SK-N-SH treated with all-trans-retinoic acid at 6 μM for 48 hours (cell line): ENCODE measurements at regions not wholly inside any gene's neighbourhood (a gene's known extent, or its start where the extent isn't known, plus 50 kb on each side); places are given as distances from the start of the nearest gene placed in this dataset.

Experiments used
- ATAC-seq: fragments of 200-7000 bp; cut with Tn5 transposase; 3 replicates; pipeline ENCODE4 v1.9.1; 2020; ENCODE audit warnings: mild to moderate bottlenecking, moderate library complexity
- ARNTL ChIP-seq: fragments of 450-650 bp; formaldehyde crosslinking; IDR thresholded peaks from 2 replicates; pipeline ENCODE4 v1.5.0; 2020; ENCODE audit warnings: low read depth, mild to moderate bottlenecking, moderate library complexity, borderline replicate concordance
- BACH2 ChIP-seq: fragments of 250-450 bp; sonication (Bioruptor Pico); IDR thresholded peaks from 2 replicates; pipeline ENCODE4 v1.9.0; 2021; ENCODE audit warnings: mild to moderate bottlenecking, borderline replicate concordance
- ESRRG ChIP-seq: fragments of 250-450 bp; sonication (Bioruptor Pico); IDR thresholded peaks from 2 replicates; pipeline ENCODE4 v1.6.1; 2021; ENCODE audit warnings: mild to moderate bottlenecking
- GLIS3 ChIP-seq: fragments of 250-450 bp; sonication (Bioruptor Pico); IDR thresholded peaks from 2 replicates; pipeline ENCODE4 v1.5.0; 2020; ENCODE audit warnings: mild to moderate bottlenecking, moderate library complexity
- ISL1 ChIP-seq: fragments of 250-450 bp; sonication (Bioruptor Pico); IDR thresholded peaks from 2 replicates; pipeline ENCODE4 v2.1.2; 2022; ENCODE audit warnings: mild to moderate bottlenecking, moderate library complexity
- OSR1 ChIP-seq: fragments of 250-450 bp; sonication (Bioruptor Pico); IDR thresholded peaks from 2 replicates; pipeline ENCODE4 v1.8.0; 2022; ENCODE audit warnings: moderate library complexity, mild to moderate bottlenecking, inconsistent platforms
- PPARA ChIP-seq: fragments of 250-450 bp; sonication (Bioruptor Pico); IDR thresholded peaks from 2 replicates; pipeline ENCODE4 v1.5.0; 2020; ENCODE audit warnings: mild to moderate bottlenecking, borderline replicate concordance
- RARB ChIP-seq: fragments of 250-450 bp; sonication (Bioruptor Pico); IDR thresholded peaks from 2 replicates; pipeline ENCODE4 v1.8.0; 2021; ENCODE audit warnings: mild to moderate bottlenecking, moderate library complexity
- SNAI2 ChIP-seq: fragments of 250-450 bp; sonication (Bioruptor Pico); IDR thresholded peaks from 2 replicates; pipeline ENCODE4 v1.5.0; 2020; ENCODE audit warnings: mild to moderate bottlenecking, moderate library complexity
- TCF4 ChIP-seq: fragments of 250-450 bp; sonication (Bioruptor Pico); IDR thresholded peaks from 2 replicates; pipeline ENCODE4 v1.8.0; 2021; ENCODE audit warnings: mild to moderate bottlenecking, moderate library complexity, borderline replicate concordance
- TOX ChIP-seq: fragments of 250-450 bp; sonication (Bioruptor Pico); IDR thresholded peaks from 2 replicates; pipeline ENCODE4 v1.8.0; 2021; ENCODE audit warnings: mild to moderate bottlenecking, moderate library complexity, borderline replicate concordance
- ZC3H10 ChIP-seq: fragments of 250-450 bp; sonication (Bioruptor Pico); IDR thresholded peaks from 2 replicates; pipeline ENCODE4 v1.5.1; 2021; ENCODE audit warnings: mild to moderate bottlenecking, moderate library complexity
- ZFP3 ChIP-seq: fragments of 250-450 bp; sonication (Bioruptor Pico); IDR thresholded peaks from 2 replicates; pipeline ENCODE4 v1.5.0; 2020; ENCODE audit warnings: mild to moderate bottlenecking, moderate library complexity
- ZNF565 ChIP-seq: fragments of 450-650 bp; formaldehyde crosslinking; conservative IDR thresholded peaks from 2 replicates; pipeline ENCODE4 v1.5.0; 2020; ENCODE audit warnings: low read depth, mild to moderate bottlenecking, moderate library complexity
- ZNF8 ChIP-seq: fragments of 450-650 bp; formaldehyde crosslinking; IDR thresholded peaks from 2 replicates; pipeline ENCODE4 v1.5.0; 2020; ENCODE audit warnings: mild to moderate bottlenecking, moderate library complexity
- TF ChIP-seq, protein P1 (sequence below): fragments of 250-450 bp; sonication (Bioruptor Pico); IDR thresholded peaks from 2 replicates; pipeline ENCODE4 v1.8.0; 2020; ENCODE audit warnings: mild to moderate bottlenecking, moderate library complexity, borderline replicate concordance
- TF ChIP-seq, protein P2 (sequence below): fragments of 250-450 bp; sonication (Bioruptor Pico); IDR thresholded peaks from 2 replicates; pipeline ENCODE4 v1.5.1; 2020; ENCODE audit warnings: low read depth, mild to moderate bottlenecking, moderate library complexity
- TF ChIP-seq, protein P3 (sequence below): fragments of 250-450 bp; sonication (Bioruptor Pico); IDR thresholded peaks from 2 replicates; pipeline ENCODE4 v1.8.0; 2021; ENCODE audit warnings: low read depth, mild to moderate bottlenecking, moderate library complexity, borderline replicate concordance
- TF ChIP-seq, protein P4 (sequence below): fragments of 250-450 bp; sonication (Bioruptor Pico); IDR thresholded peaks from 2 replicates; pipeline ENCODE4 v1.5.0; 2020; ENCODE audit warnings: mild to moderate bottlenecking, moderate library complexity
- TF ChIP-seq, protein P5 (sequence below): fragments of 250-450 bp; sonication (Bioruptor Pico); IDR thresholded peaks from 2 replicates; pipeline ENCODE4 v1.5.1; 2021; ENCODE audit warnings: mild to moderate bottlenecking, moderate library complexity

DNA sequence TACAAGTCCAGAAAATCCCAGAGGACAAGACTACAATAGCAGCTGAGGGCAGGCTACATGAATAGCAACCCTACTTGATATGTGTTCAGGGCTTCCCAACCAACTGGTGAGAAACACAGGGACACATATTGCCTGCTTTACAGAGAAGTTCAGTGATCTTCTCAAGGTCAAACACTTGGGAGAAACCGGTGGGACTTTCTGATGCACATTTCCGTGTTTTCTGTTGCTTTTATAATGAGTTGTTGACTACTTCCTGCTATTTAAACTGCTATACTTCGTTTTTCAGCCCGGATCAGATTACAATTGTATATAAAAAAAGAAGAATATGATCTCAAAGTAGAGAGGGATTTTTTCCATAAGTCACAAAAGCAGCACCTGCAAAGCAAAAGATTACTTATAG, 175.1 kb downstream of the SNX18 start:
- TF ChIP-seq ZFP3 (CRISPR knock-in tag) (no peak), TCF4 (no peak), RARB (no peak), OSR1 (CRISPR knock-in tag) (no peak), GLIS3 (CRISPR knock-in tag) (no peak), BACH2 (CRISPR knock-in tag) (no peak), ZC3H10 (CRISPR knock-in tag) (no peak)
- TF ChIP-seq, protein P1, sequence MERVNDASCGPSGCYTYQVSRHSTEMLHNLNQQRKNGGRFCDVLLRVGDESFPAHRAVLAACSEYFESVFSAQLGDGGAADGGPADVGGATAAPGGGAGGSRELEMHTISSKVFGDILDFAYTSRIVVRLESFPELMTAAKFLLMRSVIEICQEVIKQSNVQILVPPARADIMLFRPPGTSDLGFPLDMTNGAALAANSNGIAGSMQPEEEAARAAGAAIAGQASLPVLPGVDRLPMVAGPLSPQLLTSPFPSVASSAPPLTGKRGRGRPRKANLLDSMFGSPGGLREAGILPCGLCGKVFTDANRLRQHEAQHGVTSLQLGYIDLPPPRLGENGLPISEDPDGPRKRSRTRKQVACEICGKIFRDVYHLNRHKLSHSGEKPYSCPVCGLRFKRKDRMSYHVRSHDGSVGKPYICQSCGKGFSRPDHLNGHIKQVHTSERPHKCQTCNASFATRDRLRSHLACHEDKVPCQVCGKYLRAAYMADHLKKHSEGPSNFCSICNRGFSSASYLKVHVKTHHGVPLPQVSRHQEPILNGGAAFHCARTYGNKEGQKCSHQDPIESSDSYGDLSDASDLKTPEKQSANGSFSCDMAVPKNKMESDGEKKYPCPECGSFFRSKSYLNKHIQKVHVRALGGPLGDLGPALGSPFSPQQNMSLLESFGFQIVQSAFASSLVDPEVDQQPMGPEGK (CRISPR knock-in tag) = no peak
- TF ChIP-seq, protein P2, sequence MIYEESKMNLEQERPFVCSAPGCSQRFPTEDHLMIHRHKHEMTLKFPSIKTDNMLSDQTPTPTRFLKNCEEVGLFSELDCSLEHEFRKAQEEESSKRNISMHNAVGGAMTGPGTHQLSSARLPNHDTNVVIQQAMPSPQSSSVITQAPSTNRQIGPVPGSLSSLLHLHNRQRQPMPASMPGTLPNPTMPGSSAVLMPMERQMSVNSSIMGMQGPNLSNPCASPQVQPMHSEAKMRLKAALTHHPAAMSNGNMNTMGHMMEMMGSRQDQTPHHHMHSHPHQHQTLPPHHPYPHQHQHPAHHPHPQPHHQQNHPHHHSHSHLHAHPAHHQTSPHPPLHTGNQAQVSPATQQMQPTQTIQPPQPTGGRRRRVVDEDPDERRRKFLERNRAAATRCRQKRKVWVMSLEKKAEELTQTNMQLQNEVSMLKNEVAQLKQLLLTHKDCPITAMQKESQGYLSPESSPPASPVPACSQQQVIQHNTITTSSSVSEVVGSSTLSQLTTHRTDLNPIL (CRISPR knock-in tag) = no peak
- TF ChIP-seq, protein P3, sequence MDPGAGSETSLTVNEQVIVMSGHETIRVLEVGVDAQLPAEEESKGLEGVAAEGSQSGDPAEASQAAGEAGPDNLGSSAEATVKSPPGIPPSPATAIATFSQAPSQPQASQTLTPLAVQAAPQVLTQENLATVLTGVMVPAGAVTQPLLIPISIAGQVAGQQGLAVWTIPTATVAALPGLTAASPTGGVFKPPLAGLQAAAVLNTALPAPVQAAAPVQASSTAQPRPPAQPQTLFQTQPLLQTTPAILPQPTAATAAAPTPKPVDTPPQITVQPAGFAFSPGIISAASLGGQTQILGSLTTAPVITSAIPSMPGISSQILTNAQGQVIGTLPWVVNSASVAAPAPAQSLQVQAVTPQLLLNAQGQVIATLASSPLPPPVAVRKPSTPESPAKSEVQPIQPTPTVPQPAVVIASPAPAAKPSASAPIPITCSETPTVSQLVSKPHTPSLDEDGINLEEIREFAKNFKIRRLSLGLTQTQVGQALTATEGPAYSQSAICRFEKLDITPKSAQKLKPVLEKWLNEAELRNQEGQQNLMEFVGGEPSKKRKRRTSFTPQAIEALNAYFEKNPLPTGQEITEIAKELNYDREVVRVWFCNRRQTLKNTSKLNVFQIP (CRISPR knock-in tag) = no peak
- no peak for ATAC-seq

DNA sequence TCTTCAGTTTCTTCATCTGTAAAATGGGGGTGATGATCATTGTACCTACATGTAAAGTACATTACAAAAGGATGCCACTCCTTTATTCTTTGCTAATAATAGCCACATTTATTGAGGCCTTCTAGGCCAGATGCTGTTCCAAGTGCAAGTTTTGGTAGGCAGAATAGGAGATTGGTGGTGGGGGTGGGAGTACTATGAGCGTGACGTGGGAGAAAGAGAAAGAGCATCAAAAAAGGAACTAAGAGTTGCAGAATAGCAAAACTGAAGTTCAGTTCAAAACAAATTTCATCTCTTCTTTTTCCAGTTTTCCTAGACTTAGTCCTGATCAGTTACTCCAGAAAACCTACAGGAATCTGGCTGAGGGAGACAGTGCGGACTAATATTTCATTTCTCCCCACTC, 174.1 kb downstream of the SNX18 start:
- TF ChIP-seq ZC3H10 (CRISPR knock-in tag) (no peak), ZNF565 (CRISPR knock-in tag) (no peak), PPARA (CRISPR knock-in tag) (no peak), ZNF8 (CRISPR knock-in tag) (no peak), TOX (no peak), ESRRG (CRISPR knock-in tag) (no peak), SNAI2 (CRISPR knock-in tag) (no peak)
- TF ChIP-seq, protein P4, sequence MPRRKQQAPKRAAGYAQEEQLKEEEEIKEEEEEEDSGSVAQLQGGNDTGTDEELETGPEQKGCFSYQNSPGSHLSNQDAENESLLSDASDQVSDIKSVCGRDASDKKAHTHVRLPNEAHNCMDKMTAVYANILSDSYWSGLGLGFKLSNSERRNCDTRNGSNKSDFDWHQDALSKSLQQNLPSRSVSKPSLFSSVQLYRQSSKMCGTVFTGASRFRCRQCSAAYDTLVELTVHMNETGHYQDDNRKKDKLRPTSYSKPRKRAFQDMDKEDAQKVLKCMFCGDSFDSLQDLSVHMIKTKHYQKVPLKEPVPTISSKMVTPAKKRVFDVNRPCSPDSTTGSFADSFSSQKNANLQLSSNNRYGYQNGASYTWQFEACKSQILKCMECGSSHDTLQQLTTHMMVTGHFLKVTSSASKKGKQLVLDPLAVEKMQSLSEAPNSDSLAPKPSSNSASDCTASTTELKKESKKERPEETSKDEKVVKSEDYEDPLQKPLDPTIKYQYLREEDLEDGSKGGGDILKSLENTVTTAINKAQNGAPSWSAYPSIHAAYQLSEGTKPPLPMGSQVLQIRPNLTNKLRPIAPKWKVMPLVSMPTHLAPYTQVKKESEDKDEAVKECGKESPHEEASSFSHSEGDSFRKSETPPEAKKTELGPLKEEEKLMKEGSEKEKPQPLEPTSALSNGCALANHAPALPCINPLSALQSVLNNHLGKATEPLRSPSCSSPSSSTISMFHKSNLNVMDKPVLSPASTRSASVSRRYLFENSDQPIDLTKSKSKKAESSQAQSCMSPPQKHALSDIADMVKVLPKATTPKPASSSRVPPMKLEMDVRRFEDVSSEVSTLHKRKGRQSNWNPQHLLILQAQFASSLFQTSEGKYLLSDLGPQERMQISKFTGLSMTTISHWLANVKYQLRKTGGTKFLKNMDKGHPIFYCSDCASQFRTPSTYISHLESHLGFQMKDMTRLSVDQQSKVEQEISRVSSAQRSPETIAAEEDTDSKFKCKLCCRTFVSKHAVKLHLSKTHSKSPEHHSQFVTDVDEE (CRISPR knock-in tag) = no peak
- ATAC-seq = no peak

DNA sequence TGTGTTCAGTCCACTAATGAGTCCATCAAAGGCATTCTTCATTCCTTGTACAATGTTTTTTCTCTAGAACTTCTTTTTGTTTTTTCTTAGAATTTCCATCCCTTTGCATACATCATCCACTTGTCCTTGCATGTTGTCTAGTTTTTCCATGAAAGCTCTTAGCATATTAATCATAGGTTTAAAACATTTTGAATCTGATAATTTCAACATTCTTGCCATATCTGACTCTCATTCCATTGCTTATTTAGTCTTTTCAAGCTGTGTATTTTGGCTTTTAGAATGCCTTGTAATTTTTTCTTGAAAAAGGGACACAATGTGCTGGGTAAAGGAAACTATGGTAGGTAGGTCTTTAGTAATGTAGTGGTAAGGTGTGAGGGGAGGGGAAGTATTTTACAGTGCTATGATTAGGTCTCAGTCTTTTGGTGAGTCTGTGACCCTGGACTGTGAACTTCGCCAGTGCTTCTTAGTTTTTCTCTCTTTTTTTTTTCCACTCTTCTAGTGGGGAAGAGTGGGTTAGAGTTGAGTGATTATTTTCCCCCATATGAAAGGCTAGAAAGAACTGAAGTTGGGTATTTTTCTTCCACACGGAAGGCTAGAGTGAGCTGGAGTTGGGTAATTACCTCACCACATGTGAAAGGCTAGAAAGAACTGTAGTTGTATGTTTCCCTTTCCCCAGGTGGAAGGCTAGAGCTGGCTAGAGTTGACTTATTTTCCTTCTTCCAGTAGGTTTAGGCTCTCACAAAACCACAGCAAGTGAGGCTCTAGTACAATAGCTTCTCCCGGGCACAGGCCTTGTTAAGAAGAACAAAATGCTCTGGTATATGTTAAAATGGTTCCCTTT, 172.1 kb downstream of the SNX18 start:
- ATAC-seq = no peak
- TF ChIP-seq ISL1 (CRISPR knock-in tag) = 0 out of 2 replicates have a peak, but pooled peaks have one; percentile 12
- TF ChIP-seq, protein P5, sequence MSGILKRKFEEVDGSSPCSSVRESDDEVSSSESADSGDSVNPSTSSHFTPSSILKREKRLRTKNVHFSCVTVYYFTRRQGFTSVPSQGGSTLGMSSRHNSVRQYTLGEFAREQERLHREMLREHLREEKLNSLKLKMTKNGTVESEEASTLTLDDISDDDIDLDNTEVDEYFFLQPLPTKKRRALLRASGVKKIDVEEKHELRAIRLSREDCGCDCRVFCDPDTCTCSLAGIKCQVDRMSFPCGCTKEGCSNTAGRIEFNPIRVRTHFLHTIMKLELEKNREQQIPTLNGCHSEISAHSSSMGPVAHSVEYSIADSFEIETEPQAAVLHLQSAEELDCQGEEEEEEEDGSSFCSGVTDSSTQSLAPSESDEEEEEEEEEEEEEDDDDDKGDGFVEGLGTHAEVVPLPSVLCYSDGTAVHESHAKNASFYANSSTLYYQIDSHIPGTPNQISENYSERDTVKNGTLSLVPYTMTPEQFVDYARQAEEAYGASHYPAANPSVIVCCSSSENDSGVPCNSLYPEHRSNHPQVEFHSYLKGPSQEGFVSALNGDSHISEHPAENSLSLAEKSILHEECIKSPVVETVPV (CRISPR knock-in tag) = no peak

DNA sequence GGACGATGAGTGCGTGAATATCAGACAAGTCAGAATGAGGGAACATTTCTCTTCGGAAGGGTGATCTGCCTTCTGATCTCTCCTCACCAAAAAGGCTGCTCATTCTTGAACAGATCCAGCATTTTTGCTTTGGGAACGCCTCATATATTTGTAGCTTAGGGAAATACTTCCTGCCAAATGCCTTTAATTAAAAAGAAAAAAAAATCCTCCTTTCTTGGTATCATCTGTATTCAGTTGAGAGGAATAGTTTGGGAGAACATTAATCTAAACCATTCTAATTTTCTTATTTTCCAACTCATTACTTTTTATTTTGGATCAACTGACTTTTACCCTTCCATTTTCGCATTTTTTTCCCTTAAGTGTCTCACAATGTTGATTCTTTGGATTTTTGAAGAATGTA, 163.4 kb downstream of the SNX18 start:
- no peak for TF ChIP-seq ZNF8 (CRISPR knock-in tag)
- no peak for TF ChIP-seq OSR1 (CRISPR knock-in tag)
- TF ChIP-seq ZFP3 (CRISPR knock-in tag) = no peak
- no peak for TF ChIP-seq ISL1 (CRISPR knock-in tag)
- TF ChIP-seq SNAI2 (CRISPR knock-in tag) = no peak
- no peak for TF ChIP-seq TOX
- TF ChIP-seq GLIS3 (CRISPR knock-in tag) = no peak
- TF ChIP-seq ARNTL = no peak
- TF ChIP-seq, protein P2 (CRISPR knock-in tag) = no peak
- TF ChIP-seq RARB = no peak
- TF ChIP-seq, protein P5 (CRISPR knock-in tag) = no peak
- ATAC-seq = no peak
